ENCODE measurements at regions not wholly inside any gene's neighbourhood (a gene's known extent, or its start where the extent isn't known, plus 50 kb on each side); places are given as distances from the start of the nearest gene placed in this dataset.

DNA sequence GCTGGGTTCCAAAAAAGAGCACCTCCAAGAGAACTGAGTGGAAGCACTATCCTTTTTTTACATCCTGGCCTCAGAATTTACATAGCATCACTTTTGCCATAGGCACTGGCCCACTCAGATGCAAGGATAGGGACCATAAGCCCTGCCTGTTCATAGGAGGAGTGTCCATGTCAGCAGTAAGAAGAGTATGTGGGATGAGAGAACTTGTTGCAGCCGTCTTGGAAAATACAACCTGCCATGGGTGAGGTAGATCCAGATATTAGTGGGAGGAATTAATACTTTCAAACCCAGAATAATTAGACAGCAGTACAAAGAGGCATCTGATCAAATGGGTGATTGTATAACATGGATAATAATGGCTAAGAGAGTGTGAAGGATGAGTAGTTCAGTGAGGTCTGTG is 110.7 kb upstream of the CELF4 start:
- TF ChIP-seq, protein P1, sequence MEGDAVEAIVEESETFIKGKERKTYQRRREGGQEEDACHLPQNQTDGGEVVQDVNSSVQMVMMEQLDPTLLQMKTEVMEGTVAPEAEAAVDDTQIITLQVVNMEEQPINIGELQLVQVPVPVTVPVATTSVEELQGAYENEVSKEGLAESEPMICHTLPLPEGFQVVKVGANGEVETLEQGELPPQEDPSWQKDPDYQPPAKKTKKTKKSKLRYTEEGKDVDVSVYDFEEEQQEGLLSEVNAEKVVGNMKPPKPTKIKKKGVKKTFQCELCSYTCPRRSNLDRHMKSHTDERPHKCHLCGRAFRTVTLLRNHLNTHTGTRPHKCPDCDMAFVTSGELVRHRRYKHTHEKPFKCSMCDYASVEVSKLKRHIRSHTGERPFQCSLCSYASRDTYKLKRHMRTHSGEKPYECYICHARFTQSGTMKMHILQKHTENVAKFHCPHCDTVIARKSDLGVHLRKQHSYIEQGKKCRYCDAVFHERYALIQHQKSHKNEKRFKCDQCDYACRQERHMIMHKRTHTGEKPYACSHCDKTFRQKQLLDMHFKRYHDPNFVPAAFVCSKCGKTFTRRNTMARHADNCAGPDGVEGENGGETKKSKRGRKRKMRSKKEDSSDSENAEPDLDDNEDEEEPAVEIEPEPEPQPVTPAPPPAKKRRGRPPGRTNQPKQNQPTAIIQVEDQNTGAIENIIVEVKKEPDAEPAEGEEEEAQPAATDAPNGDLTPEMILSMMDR (IDR thresholded peaks at IDR 0.05; ENCODE audit: extremely low read depth in 1 of 2, insufficient read depth in 1 of 2, low read depth in 1 of 2, low read length in 2 of 2): no peak
- TF ChIP-seq, protein P2, sequence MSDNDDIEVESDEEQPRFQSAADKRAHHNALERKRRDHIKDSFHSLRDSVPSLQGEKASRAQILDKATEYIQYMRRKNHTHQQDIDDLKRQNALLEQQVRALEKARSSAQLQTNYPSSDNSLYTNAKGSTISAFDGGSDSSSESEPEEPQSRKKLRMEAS (IDR thresholded peaks at IDR 0.05; ENCODE audit: insufficient read depth, insufficient read length): no peak
- no peak for TF ChIP-seq EZH2 (IDR thresholded peaks at IDR 0.05; ENCODE audit: borderline replicate concordance, low read depth, low read length, severe bottlenecking)
- no peak for TF ChIP-seq POLR2A (IDR thresholded peaks at IDR 0.05; ENCODE audit: low read depth, low read length)
- TF ChIP-seq MYC (IDR thresholded peaks at IDR 0.05; ENCODE audit: low read depth, low read length): no peak
- TF ChIP-seq POLR2AphosphoS5 (IDR thresholded peaks at IDR 0.05; ENCODE audit: insufficient read depth, low read depth, low read length): no peak

Data from endothelial cell of umbilical vein (primary cell).